Neural cell (in vitro differentiated cells): ENCODE measurements at regions not wholly inside any gene's neighbourhood (a gene's known extent, or its start where the extent isn't known, plus 50 kb on each side); places are given as distances from the start of the nearest gene placed in this dataset.
"Not testable (repeated sequence)": the region's sequence is repeated elsewhere in the genome, so short reads cannot be mapped to it uniquely, and the experiment has no call there.

Experiments
- H2AFZ ChIP-seq: fragments of 200-600, 300-800 bp; sonication (generic), shearing (Covaris generic); 2 replicates; pipeline ENCODE4 v1.6.0; 2014; ENCODE audit warnings: low read depth, mild to moderate bottlenecking, antibody characterized with exemption, low read length, moderate library complexity
- H3F3A ChIP-seq: fragments of 200-600 bp; shearing (Covaris generic); 2 replicates; pipeline ENCODE4 v1.6.1; 2016; ENCODE audit warnings: mild to moderate bottlenecking, moderate library complexity, mixed read lengths, antibody characterized with exemption, low read length; ENCODE audit not compliant: insufficient read depth, poor library complexity, severe bottlenecking
- H3K27ac ChIP-seq: fragments of 200-600, 300-800 bp; sonication (generic), shearing (Covaris generic); 2 replicates; pipeline ENCODE4 v1.5.1; 2014; ENCODE audit warnings: mild to moderate bottlenecking, low read length, moderate library complexity
- H3K27me3 ChIP-seq: fragments of 300-800, 200-600 bp; sonication (generic), shearing (Covaris generic); 2 replicates; pipeline ENCODE4 v1.6.0; 2014; ENCODE audit warnings: mild to moderate bottlenecking, low read depth, low read length, moderate library complexity; ENCODE audit not compliant: insufficient read depth
- H3K36me3 ChIP-seq: fragments of 300-800, 200-600 bp; sonication (generic), shearing (Covaris generic); 2 replicates; pipeline ENCODE4 v1.5.1; 2014; ENCODE audit warnings: mild to moderate bottlenecking, antibody characterized with exemption, low read length, moderate library complexity; ENCODE audit not compliant: insufficient read depth
- H3K4me2 ChIP-seq: fragments of 300-800, 200-600 bp; sonication (generic), shearing (Covaris generic); 2 replicates; pipeline ENCODE4 v1.6.0; 2014; ENCODE audit warnings: mild to moderate bottlenecking, low read length
- H3K4me3 ChIP-seq: fragments of 300-800, 200-600 bp; sonication (generic), shearing (Covaris generic); 2 replicates; pipeline ENCODE4 v1.5.1; 2014; ENCODE audit warnings: mild to moderate bottlenecking, low read length, moderate library complexity
- H3K79me2 ChIP-seq: fragments of 200-600 bp; shearing (Covaris generic); replicated peaks from 2 replicates; pipeline ENCODE4 v1.6.0; 2014; ENCODE audit warnings: mild to moderate bottlenecking, low read length, moderate library complexity; ENCODE audit not compliant: insufficient read depth
- H3K9ac ChIP-seq: fragments of 300-800, 200-600 bp; sonication (generic), shearing (Covaris generic); 2 replicates; pipeline ENCODE4 v1.6.1; 2016; ENCODE audit warnings: mild to moderate bottlenecking, low read length, mixed read lengths
- H3K9me2 ChIP-seq: fragments of 200-600 bp; shearing (Covaris generic); 2 replicates; pipeline ENCODE4 v1.6.1; 2016; ENCODE audit warnings: mild to moderate bottlenecking, low read length, mixed read lengths; ENCODE audit not compliant: insufficient read depth
- H3K9me3 ChIP-seq: fragments of 200-600, 300-800 bp; sonication (generic), shearing (Covaris generic); 2 replicates; pipeline ENCODE4 v1.6.1; 2016; ENCODE audit warnings: mild to moderate bottlenecking, mixed run types, low read length, moderate library complexity, mixed read lengths
- H4K20me1 ChIP-seq: fragments of 200-600 bp; shearing (Covaris generic); 2 replicates; pipeline ENCODE4 v1.6.1; 2016; ENCODE audit warnings: mild to moderate bottlenecking, mixed run types; ENCODE audit not compliant: insufficient read depth
- CTCF ChIP-seq: fragments of 450-650 bp; IDR thresholded peaks from 2 replicates; pipeline ENCODE4 v1.5.1; 2014; ENCODE audit warnings: antibody characterized with exemption, mild to moderate bottlenecking, moderate library complexity; ENCODE audit not compliant: poor library complexity, severe bottlenecking
- EP300 ChIP-seq: fragments of 450-650 bp; conservative IDR thresholded peaks from 2 replicates; pipeline ENCODE4 v1.6.1; 2014; ENCODE audit warnings: antibody characterized with exemption, mild to moderate bottlenecking, moderate library complexity; ENCODE audit not compliant: poor library complexity, severe bottlenecking
- EZH2 ChIP-seq: fragments of 200-600, 300-800 bp; shearing (Covaris generic), sonication (generic); IDR thresholded peaks from 2 replicates; pipeline ENCODE4 v1.6.1; 2014; ENCODE audit warnings: antibody characterized with exemption, low read length, borderline replicate concordance, mild to moderate bottlenecking; ENCODE audit not compliant: insufficient read depth, poor library complexity, severe bottlenecking
- MXI1 ChIP-seq: fragments of 450-650 bp; conservative IDR thresholded peaks from 2 replicates; pipeline ENCODE4 v1.6.1; 2014; ENCODE audit warnings: antibody characterized with exemption, mild to moderate bottlenecking; ENCODE audit not compliant: poor library complexity, severe bottlenecking
- POLR2AphosphoS5 ChIP-seq: IDR thresholded peaks from 2 replicates; pipeline ENCODE4 v1.6.1; 2012
- RAD21 ChIP-seq: fragments of 450-650 bp; conservative IDR thresholded peaks from 2 replicates; pipeline ENCODE4 v1.6.1; 2014; ENCODE audit warnings: antibody characterized with exemption, mild to moderate bottlenecking, moderate library complexity
- REST ChIP-seq: IDR thresholded peaks from 2 replicates; pipeline ENCODE4 v1.6.1; 2012; ENCODE audit warnings: borderline replicate concordance
- SMC3 ChIP-seq: fragments of 450-650 bp; conservative IDR thresholded peaks from 2 replicates; pipeline ENCODE4 v1.6.1; 2014; ENCODE audit warnings: antibody characterized with exemption, mild to moderate bottlenecking, moderate library complexity; ENCODE audit not compliant: poor library complexity
- TAF1 ChIP-seq: IDR thresholded peaks from 2 replicates; pipeline ENCODE4 v1.6.1; 2012; ENCODE audit warnings: low read depth

- H3K9me2 ChIP-seq, H3K9me3 ChIP-seq: not testable (repeated sequence)
Measured at GRCh38 chrX:511089-511488, 119.5 kb upstream of the SHOX start.

GRCh38 chrX:518319-518718 is 112.3 kb upstream of the SHOX start:
- no peak overlapping the region for H3K9ac ChIP-seq
- no peak overlapping the region for H3K4me2 ChIP-seq
- H2AFZ ChIP-seq, result no peak overlapping the region
- no peak overlapping the region for H3K4me3 ChIP-seq
- H3K36me3 ChIP-seq, result no peaks in the 10 kb centered on the region
- no peaks in the 10 kb centered on the region for H3K79me2 ChIP-seq
- H4K20me1 ChIP-seq, result no peaks in the 10 kb centered on the region
- no peaks in the 10 kb centered on the region for H3F3A ChIP-seq
- H3K9me3 ChIP-seq, result no peaks in the 10 kb centered on the region
- H3K27ac ChIP-seq, result no peak overlapping the region
- TF ChIP-seq POLR2AphosphoS5 (no peak), MXI1 (no peak), EZH2 (no peak), TAF1 (no peak), EP300 (no peak)
- no peaks in the 10 kb centered on the region for H3K9me2 ChIP-seq
- peaks cover 7% of the 10 kb centered on the region for H3K27me3 ChIP-seq

More at GRCh38 chrX:511089-511488, 119.5 kb upstream of the SHOX start:
- not testable (repeated sequence) for H2AFZ ChIP-seq, H3F3A ChIP-seq, H3K9ac ChIP-seq, H3K79me2 ChIP-seq, H3K4me3 ChIP-seq, H3K36me3 ChIP-seq, H3K27ac ChIP-seq, H3K27me3 ChIP-seq, H4K20me1 ChIP-seq, H3K4me2 ChIP-seq

GRCh38 chrX:519741-520140 is 110.8 kb upstream of the SHOX start:
- Histone ChIP-seq H4K20me1 (no peaks in the 10 kb centered on the region), H3K27ac (no peak overlapping the region), H3K9me2 (no peaks in the 10 kb centered on the region), H3K36me3 (no peaks in the 10 kb centered on the region), H3K79me2 (no peaks in the 10 kb centered on the region), H3K9ac (no peak overlapping the region), H2AFZ (no peak overlapping the region), H3K4me2 (no peak overlapping the region), H3K27me3 (peaks cover 7% of the 10 kb centered on the region), H3K4me3 (no peak overlapping the region), H3F3A (no peaks in the 10 kb centered on the region), H3K9me3 (no peaks in the 10 kb centered on the region)
- TF ChIP-seq EZH2 (no peak), MXI1 (no peak), RAD21 (no peak), POLR2AphosphoS5 (no peak), EP300 (no peak), SMC3 (no peak)

DNA sequence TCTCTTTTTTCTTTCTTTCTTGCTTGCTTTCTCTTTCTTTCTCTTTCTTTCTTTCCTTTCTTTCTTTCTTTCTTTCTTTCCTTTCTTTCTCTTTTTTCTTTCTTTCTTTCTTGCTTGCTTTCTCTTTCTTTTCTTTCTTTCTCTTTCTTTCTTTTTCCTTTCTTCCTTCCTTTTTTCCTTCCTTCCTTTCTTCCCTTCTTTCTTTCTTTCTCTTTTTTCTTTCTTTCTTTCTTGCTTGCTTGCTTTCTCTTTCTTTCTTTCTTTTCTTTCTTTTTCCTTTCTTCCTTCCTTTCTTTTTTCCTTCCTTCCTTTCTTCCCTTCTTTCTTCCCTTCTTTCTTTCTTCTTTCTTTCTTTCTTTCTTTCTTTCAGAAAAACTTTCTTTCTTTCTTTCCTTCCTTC is 108.1 kb upstream of the SHOX start:
- Histone ChIP-seq H3K27me3 (no peaks in the 10 kb centered on the region), H3K36me3 (no peaks in the 10 kb centered on the region)

More for the DNA sequence above, 108.1 kb upstream of the SHOX start:
- Histone ChIP-seq H2AFZ (no peak overlapping the region), H3K9me2 (no peaks in the 10 kb centered on the region), H3K9ac (no peak overlapping the region), H3K27ac (no peak overlapping the region), H3K4me2 (no peak overlapping the region), H4K20me1 (no peaks in the 10 kb centered on the region), H3F3A (no peaks in the 10 kb centered on the region), H3K79me2 (no peaks in the 10 kb centered on the region), H3K4me3 (no peak overlapping the region), H3K9me3 (no peaks in the 10 kb centered on the region)
- TF ChIP-seq EZH2 (no peak), EP300 (no peak), TAF1 (no peak), CTCF (no peak), POLR2AphosphoS5 (no peak), REST (no peak), MXI1 (no peak), RAD21 (no peak), SMC3 (no peak)
